ENCODE measurements at regions not wholly inside any gene's neighbourhood (a gene's known extent, or its start where the extent isn't known, plus 50 kb on each side); places are given as distances from the start of the nearest gene placed in this dataset.

DNA sequence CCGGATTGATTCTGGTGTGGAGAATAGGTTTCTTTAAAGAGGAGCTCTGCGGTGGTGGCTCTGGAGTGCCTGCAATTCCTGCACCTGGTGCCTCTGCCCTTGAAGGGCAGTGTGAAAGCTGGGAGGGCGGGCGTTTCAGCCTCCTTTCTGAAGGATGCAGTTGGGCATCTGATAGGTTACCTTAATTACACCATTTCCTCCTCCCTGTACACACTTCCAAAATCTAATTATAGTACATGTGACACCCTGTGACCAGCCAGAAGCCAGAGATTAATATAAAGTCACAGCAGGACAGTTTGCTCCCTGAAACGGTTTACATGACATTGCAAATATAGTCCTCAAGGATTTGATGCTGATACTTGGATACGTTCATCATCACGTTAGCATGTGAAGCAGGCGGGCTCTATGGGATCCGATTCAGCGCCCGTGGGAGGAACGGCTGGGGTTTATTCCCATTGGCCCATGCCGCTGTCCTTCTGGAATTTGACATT lies 548.2 kb downstream of the QKI start:
- TF ChIP-seq REPIN1 (CRISPR knock-in tag; IDR thresholded peaks at IDR 0.05; ENCODE audit: borderline replicate concordance, low read depth) (no peak), CEBPB (IDR thresholded peaks at IDR 0.05; ENCODE audit: borderline replicate concordance, low read depth, low read length) (no peak)

All from HepG2 (cell line).